Tibial artery (tissue), 4 donors: ENCODE measurements at regions not wholly inside any gene's neighbourhood (a gene's known extent, or its start where the extent isn't known, plus 50 kb on each side); places are given as distances from the start of the nearest gene placed in this dataset.

Experiments
- DNase-seq, 2 donors: peaks; one replicate each; pipeline ENCODE4 v3.0.0-alpha.2; 2019
- H3K27ac ChIP-seq, 2 donors: fragments of 200-600 bp; sonication (generic) in 1 of 2; 1 replicate in 1 of 2; 2 replicates in 1 of 2; pipeline ENCODE4 v1.5.1; 2018 to 2019; ENCODE audit warnings: mild to moderate bottlenecking in 1 of 2
- H3K27me3 ChIP-seq, 2 donors: fragments of 200-600 bp; sonication (generic) in 1 of 2; one replicate each; pipeline versions ENCODE4 v1.5.1 to v1.6.0; 2016 to 2019
- H3K36me3 ChIP-seq, 3 donors: fragments of 200-600 bp; sonication (generic) in 2 of 3; one replicate each; pipeline ENCODE4 v1.5.1; 2016 to 2019; ENCODE audit warnings: mild to moderate bottlenecking in 2 of 3
- H3K4me1 ChIP-seq, 4 donors: fragments of 200-600 bp; sonication (generic) in 2 of 4; 1 replicate in 3 of 4; 2 replicates in 1 of 4; pipeline ENCODE4 v1.5.1; 2016 to 2019
- H3K4me3 ChIP-seq, 2 donors: fragments of 200-600 bp; sonication (generic) in 1 of 2; 1 replicate in 1 of 2; 2 replicates in 1 of 2; pipeline ENCODE4 v1.5.1; 2018 to 2019; ENCODE audit warnings: mild to moderate bottlenecking in 2 of 2
- H3K9me3 ChIP-seq, 3 donors: fragments of 200-600 bp; sonication (generic) in 1 of 3; one replicate each; pipeline ENCODE4 v1.5.1; 2016 to 2019
- intact Hi-C: fragments of 100-400 bp; cut with DNase I; formaldehyde crosslinking; loops from one replicate; pipeline ENCODE4 v1.15.0; 2023; ENCODE audit warnings: low total_unique reads
- TF ChIP-seq, protein P1 (sequence below), 2 experiments: fragments of 200-600 bp in 1 of 2; fragments of 450-650 bp in 1 of 2; IDR thresholded peaks; one replicate each; pipeline ENCODE4 v1.5.1; 2017 to 2019; ENCODE audit warnings: antibody characterized with exemption in 2 of 2, mild to moderate bottlenecking in 1 of 2, moderate library complexity in 1 of 2

DNA sequence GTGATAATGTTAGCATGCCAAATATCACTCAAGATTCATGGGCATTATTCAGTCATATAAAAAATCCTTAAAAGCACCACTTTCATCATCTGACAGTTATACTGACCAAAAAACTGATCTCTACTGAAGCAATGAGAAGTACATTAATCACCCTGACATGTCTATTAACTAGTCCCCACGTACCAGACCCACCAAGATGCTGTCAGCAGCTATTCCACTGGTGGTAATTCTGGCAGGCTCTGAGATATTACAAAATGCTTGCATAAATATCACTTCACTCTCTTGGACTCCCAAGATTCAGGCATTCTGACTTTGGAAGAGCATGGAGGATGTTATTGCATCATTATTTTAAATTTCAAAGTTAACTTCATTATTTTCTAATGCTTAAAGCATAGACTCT, 717.0 kb downstream of the DNAH5 start:
- DNase-seq = no peak
- Histone ChIP-seq H3K36me3 (no peaks in the 10 kb centered on the region), H3K9me3 (no peaks in the 10 kb centered on the region), H3K4me3 (no peak overlapping the region), H3K27me3 (no peaks in the 10 kb centered on the region), H3K4me1 (no peaks in the 10 kb centered on the region), H3K27ac (no peak overlapping the region)
- intact Hi-C loops = no loop called here
- TF ChIP-seq, protein P1, sequence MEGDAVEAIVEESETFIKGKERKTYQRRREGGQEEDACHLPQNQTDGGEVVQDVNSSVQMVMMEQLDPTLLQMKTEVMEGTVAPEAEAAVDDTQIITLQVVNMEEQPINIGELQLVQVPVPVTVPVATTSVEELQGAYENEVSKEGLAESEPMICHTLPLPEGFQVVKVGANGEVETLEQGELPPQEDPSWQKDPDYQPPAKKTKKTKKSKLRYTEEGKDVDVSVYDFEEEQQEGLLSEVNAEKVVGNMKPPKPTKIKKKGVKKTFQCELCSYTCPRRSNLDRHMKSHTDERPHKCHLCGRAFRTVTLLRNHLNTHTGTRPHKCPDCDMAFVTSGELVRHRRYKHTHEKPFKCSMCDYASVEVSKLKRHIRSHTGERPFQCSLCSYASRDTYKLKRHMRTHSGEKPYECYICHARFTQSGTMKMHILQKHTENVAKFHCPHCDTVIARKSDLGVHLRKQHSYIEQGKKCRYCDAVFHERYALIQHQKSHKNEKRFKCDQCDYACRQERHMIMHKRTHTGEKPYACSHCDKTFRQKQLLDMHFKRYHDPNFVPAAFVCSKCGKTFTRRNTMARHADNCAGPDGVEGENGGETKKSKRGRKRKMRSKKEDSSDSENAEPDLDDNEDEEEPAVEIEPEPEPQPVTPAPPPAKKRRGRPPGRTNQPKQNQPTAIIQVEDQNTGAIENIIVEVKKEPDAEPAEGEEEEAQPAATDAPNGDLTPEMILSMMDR (IDR thresholded peaks at IDR 0.05) = no peak

DNA sequence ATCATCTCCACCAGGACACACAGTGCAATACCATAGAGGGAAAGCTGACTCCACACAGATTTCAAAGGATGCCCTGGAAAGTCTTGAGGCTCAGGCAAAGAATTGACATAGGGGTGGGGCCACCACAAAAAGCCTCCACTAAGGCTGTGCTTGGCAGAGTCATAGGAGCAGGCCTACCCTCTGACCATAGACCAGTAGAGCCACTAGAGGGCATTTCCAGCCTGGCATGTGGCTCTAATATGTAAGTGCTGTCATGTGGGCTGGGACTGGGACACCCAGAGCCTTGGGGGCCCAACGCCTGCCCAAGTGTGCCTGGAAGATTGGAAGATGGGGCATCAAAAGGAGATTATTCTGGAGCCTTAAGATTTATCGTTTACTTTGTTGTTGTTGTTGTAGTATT, 726.0 kb downstream of the DNAH5 start:
- intact Hi-C loops = no loop called here
- H3K4me3 ChIP-seq = no peak overlapping the region
- H3K4me1 ChIP-seq = no peaks in the 10 kb centered on the region
- H3K36me3 ChIP-seq = no peaks in the 10 kb centered on the region
- TF ChIP-seq, protein P1 (IDR thresholded peaks at IDR 0.05) = no peak
- no peaks in the 10 kb centered on the region for H3K27me3 ChIP-seq
- H3K9me3 ChIP-seq = no peaks in the 10 kb centered on the region
- DNase-seq = no peak
- H3K27ac ChIP-seq = no peak overlapping the region

DNA sequence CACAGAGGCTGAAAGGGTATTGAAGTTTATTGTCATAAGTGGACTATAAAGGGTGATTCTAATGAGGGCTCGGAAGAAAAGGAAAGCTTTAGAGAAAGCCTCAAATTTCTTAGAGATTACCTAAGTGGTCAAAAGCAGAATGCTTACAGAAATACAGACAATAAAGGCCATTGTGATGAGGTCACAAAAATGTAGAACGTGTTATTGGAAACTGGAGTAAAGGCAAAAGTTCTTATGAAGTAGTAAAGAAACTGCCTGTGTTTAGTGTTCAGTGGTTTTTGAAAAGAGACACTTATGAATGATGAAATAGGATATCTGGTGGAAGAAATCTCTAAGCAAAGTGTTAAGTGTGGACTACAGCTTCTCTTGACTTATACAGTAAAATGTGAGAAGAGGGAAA, 726.9 kb downstream of the DNAH5 start:
- no peaks in the 10 kb centered on the region for H3K36me3 ChIP-seq
- H3K27me3 ChIP-seq = no peaks in the 10 kb centered on the region
- H3K27ac ChIP-seq = no peak overlapping the region
- DNase-seq = no peak
- H3K4me3 ChIP-seq = no peak overlapping the region
- H3K9me3 ChIP-seq = no peaks in the 10 kb centered on the region
- TF ChIP-seq, protein P1 (IDR thresholded peaks at IDR 0.05) = no peak
- intact Hi-C loops = no loop called here
- H3K4me1 ChIP-seq = no peaks in the 10 kb centered on the region

- TF ChIP-seq, protein P1 (IDR thresholded peaks at IDR 0.05) = no peak
- Histone ChIP-seq H3K4me3 (no peak overlapping the region), H3K9me3 (no peaks in the 10 kb centered on the region), H3K4me1 (no peaks in the 10 kb centered on the region), H3K27ac (no peak overlapping the region), H3K36me3 (no peaks in the 10 kb centered on the region), H3K27me3 (no peaks in the 10 kb centered on the region)
- intact Hi-C loops = no loop called here
- DNase-seq = no peak
Observed at GRCh38 chr5:13215806-13216205, 728.7 kb downstream of the DNAH5 start.

GRCh38 chr5:13215370-13215769, 729.1 kb downstream of the DNAH5 start:
- Histone ChIP-seq H3K4me3 (no peak overlapping the region), H3K36me3 (no peaks in the 10 kb centered on the region), H3K27me3 (no peaks in the 10 kb centered on the region), H3K9me3 (no peaks in the 10 kb centered on the region), H3K27ac (no peak overlapping the region), H3K4me1 (no peaks in the 10 kb centered on the region)
- DNase-seq = no peak
- TF ChIP-seq, protein P1 (IDR thresholded peaks at IDR 0.05) = no peak
- intact Hi-C loops = no loop called here

GRCh38 chr5:13214182-13214581, 730.3 kb downstream of the DNAH5 start:
- TF ChIP-seq, protein P1 (IDR thresholded peaks at IDR 0.05) = no peak
- intact Hi-C loops = no loop called here
- H3K4me1 ChIP-seq = no peaks in the 10 kb centered on the region

More at GRCh38 chr5:13214182-13214581, 730.3 kb downstream of the DNAH5 start:
- DNase-seq = no peak
- no peak overlapping the region for H3K4me3 ChIP-seq
- H3K36me3 ChIP-seq = no peaks in the 10 kb centered on the region
- no peaks in the 10 kb centered on the region for H3K27me3 ChIP-seq
- no peak overlapping the region for H3K27ac ChIP-seq
- H3K9me3 ChIP-seq = no peaks in the 10 kb centered on the region
